Endothelial cell of umbilical vein (primary cell): ENCODE measurements at regions not wholly inside any gene's neighbourhood (a gene's known extent, or its start where the extent isn't known, plus 50 kb on each side); places are given as distances from the start of the nearest gene placed in this dataset.

Source experiments
- CTCF ChIP-seq, 2 donors: IDR thresholded peaks; 1 replicate in 1 of 2; 2 replicates in 1 of 2; pipeline ENCODE4 v1.5.1; 2011; ENCODE audit warnings: low read length in 2 of 2, mild to moderate bottlenecking in 2 of 2, moderate library complexity in 2 of 2, control low read depth in 1 of 2, inconsistent platforms in 1 of 2, low read depth in 1 of 2; ENCODE audit not compliant: insufficient read depth in 1 of 2; ENCODE audit errors: extremely low read depth in 1 of 2
- EZH2 ChIP-seq: IDR thresholded peaks from 2 replicates; pipeline ENCODE4 v1.6.1; 2012; ENCODE audit warnings: borderline replicate concordance, low read depth, mild to moderate bottlenecking, moderate library complexity, low read length, inconsistent platforms; ENCODE audit not compliant: severe bottlenecking
- FOS ChIP-seq: IDR thresholded peaks from 2 replicates; pipeline ENCODE4 v1.6.1; 2011; ENCODE audit warnings: mild to moderate bottlenecking, low read length, moderate library complexity, borderline replicate concordance; ENCODE audit not compliant: insufficient read depth
- GATA2 ChIP-seq: IDR thresholded peaks from 2 replicates; pipeline ENCODE4 v1.7.0; 2011; ENCODE audit warnings: low read depth, mild to moderate bottlenecking, moderate library complexity, mixed read lengths, low read length; ENCODE audit not compliant: insufficient read length, insufficient read depth
- JUN ChIP-seq: IDR thresholded peaks from 2 replicates; pipeline ENCODE4 v1.6.1; 2011; ENCODE audit warnings: borderline replicate concordance, low read depth; ENCODE audit not compliant: insufficient read length, insufficient read depth
- MYC ChIP-seq: IDR thresholded peaks from one replicate; pipeline ENCODE4 v1.6.1; 2011; ENCODE audit warnings: mild to moderate bottlenecking, low read depth, low read length
- POLR2A ChIP-seq: IDR thresholded peaks from 2 replicates; pipeline ENCODE4 v1.6.1; 2012; ENCODE audit warnings: low read depth, mild to moderate bottlenecking, control low read depth, low read length
- POLR2AphosphoS5 ChIP-seq: IDR thresholded peaks from 2 replicates; pipeline ENCODE4 v1.6.1; 2012; ENCODE audit warnings: low read depth, mild to moderate bottlenecking, control low read depth, low read length, moderate library complexity; ENCODE audit not compliant: insufficient read depth
- TF ChIP-seq, protein P1 (sequence below): IDR thresholded peaks from 2 replicates; pipeline ENCODE4 v1.6.1; 2011; ENCODE audit not compliant: insufficient read depth, insufficient read length

GRCh38 chr12:89166525-89166934 lies 185.8 kb downstream of the DUSP6 start:
- TF ChIP-seq POLR2A (no peak), CTCF (IDR thresholded peaks at IDR 0.05; ENCODE audit: extremely low read depth in 1 of 2, insufficient read depth in 1 of 2, low read depth in 1 of 2, low read length in 2 of 2) (no peak), POLR2AphosphoS5 (no peak), EZH2 (no peak), MYC (no peak), FOS (peak; percentile 49), JUN (peak; percentile 78), GATA2 (no peak)
- TF ChIP-seq, protein P1, sequence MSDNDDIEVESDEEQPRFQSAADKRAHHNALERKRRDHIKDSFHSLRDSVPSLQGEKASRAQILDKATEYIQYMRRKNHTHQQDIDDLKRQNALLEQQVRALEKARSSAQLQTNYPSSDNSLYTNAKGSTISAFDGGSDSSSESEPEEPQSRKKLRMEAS: no peak
